ENCODE measurements at regions not wholly inside any gene's neighbourhood (a gene's known extent, or its start where the extent isn't known, plus 50 kb on each side); places are given as distances from the start of the nearest gene placed in this dataset.
"Not testable (repeated sequence)": the region's sequence is repeated elsewhere in the genome, so short reads cannot be mapped to it uniquely, and the experiment has no call there.

GRCh38 chr2:2662847-2663356, 331.8 kb upstream of the MYT1L start:
- no peak for DNase-seq (ENCODE audit: low spot score)

- DNase-seq (ENCODE audit: low spot score) = peak; percentile 54
Observed at GRCh38 chr2:2662037-2662846, 331.2 kb upstream of the MYT1L start.

GRCh38 chr2:2660789-2661355, 329.8 kb upstream of the MYT1L start:
- no peak for DNase-seq (ENCODE audit: low spot score)

- DNase-seq (ENCODE audit: low spot score) = no peak
Observed at GRCh38 chr2:2657121-2657962, 326.3 kb upstream of the MYT1L start.

GRCh38 chr2:2656115-2657011, 325.3 kb upstream of the MYT1L start:
- no peak for DNase-seq (ENCODE audit: low spot score)

GRCh38 chr2:2655453-2656114, 324.5 kb upstream of the MYT1L start:
- no peak for DNase-seq (ENCODE audit: low spot score)

GRCh38 chr2:2653231-2653630, 322.2 kb upstream of the MYT1L start:
- no peak for DNase-seq (ENCODE audit: low spot score)

- DNase-seq (ENCODE audit: low spot score) = no peak
Observed at GRCh38 chr2:2650608-2651375, 319.7 kb upstream of the MYT1L start.

- DNase-seq (ENCODE audit: low spot score) = no peak
Observed at GRCh38 chr2:2649109-2650072, 318.3 kb upstream of the MYT1L start.

- DNase-seq (ENCODE audit: low spot score) = no peak
Observed at GRCh38 chr2:2648094-2648493, 317.0 kb upstream of the MYT1L start.

GRCh38 chr2:2647141-2647541, 316.1 kb upstream of the MYT1L start:
- DNase-seq (ENCODE audit: low spot score) = peak; percentile 69

GRCh38 chr2:2646433-2647051, 315.5 kb upstream of the MYT1L start:
- peak; percentile 79 for DNase-seq (ENCODE audit: low spot score)

GRCh38 chr2:2645162-2645855, 314.2 kb upstream of the MYT1L start:
- no peak for DNase-seq (ENCODE audit: low spot score)

GRCh38 chr2:2644751-2645150, 313.7 kb upstream of the MYT1L start:
- DNase-seq (ENCODE audit: low spot score) = not testable (repeated sequence)

GRCh38 chr2:2644040-2644439, 313.0 kb upstream of the MYT1L start:
- no peak for DNase-seq (ENCODE audit: low spot score)

- DNase-seq (ENCODE audit: low spot score) = peak; percentile 52
Observed at GRCh38 chr2:2642906-2643890, 312.1 kb upstream of the MYT1L start.
